ENCODE measurements at regions not wholly inside any gene's neighbourhood (a gene's known extent, or its start where the extent isn't known, plus 50 kb on each side); places are given as distances from the start of the nearest gene placed in this dataset.
A peak's percentile ranks its signal among the peaks of the same experiment; 100 is the strongest.

DNA sequence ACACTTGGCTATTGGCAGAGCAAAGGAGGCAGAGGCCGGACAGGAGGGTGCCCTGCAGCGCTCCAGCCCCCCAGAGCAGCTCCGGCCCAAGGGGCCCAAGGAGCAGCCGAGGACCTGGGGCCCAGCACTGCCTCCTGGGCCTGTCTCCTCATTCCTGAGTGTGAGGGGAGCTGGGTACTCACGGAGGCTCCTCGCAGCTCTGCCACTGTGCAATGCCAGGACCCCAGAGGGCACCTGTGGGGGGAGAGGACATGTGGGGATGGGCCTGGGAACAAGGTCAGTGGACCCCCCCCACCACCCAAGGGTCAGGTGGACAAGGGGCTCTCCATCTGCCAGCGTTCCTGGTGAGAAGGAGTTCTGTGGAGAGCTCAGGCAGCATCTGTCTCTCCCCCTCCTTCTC is 192.6 kb upstream of the PPP1R26 start:
- peaks cover 3 to 28% (median 14%) of the 10 kb centered on the region in 4 donors for H3K4me1 ChIP-seq
- TF ChIP-seq POLR2A (IDR thresholded peaks at IDR 0.05) = no peak
- TF ChIP-seq, protein P1, sequence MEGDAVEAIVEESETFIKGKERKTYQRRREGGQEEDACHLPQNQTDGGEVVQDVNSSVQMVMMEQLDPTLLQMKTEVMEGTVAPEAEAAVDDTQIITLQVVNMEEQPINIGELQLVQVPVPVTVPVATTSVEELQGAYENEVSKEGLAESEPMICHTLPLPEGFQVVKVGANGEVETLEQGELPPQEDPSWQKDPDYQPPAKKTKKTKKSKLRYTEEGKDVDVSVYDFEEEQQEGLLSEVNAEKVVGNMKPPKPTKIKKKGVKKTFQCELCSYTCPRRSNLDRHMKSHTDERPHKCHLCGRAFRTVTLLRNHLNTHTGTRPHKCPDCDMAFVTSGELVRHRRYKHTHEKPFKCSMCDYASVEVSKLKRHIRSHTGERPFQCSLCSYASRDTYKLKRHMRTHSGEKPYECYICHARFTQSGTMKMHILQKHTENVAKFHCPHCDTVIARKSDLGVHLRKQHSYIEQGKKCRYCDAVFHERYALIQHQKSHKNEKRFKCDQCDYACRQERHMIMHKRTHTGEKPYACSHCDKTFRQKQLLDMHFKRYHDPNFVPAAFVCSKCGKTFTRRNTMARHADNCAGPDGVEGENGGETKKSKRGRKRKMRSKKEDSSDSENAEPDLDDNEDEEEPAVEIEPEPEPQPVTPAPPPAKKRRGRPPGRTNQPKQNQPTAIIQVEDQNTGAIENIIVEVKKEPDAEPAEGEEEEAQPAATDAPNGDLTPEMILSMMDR (IDR thresholded peaks at IDR 0.05) = no peak
- TF ChIP-seq POLR2AphosphoS5 (IDR thresholded peaks at IDR 0.05) = no peak
- TF ChIP-seq EP300 (IDR thresholded peaks at IDR 0.05) = no peak
- H3K4me3 ChIP-seq = no peak overlapping the region
- DNase-seq = no peak
- no peaks in the 10 kb centered on the region for H3K9me3 ChIP-seq
- 74 to 89% (median 88%) methylated on average over 4 to 7 of the region's 7 CpGs for WGBS, 5 donors
- no peak overlapping the region for H3K27ac ChIP-seq
- H3K27me3 ChIP-seq = peaks cover 0 to 23% (median 0%) of the 10 kb centered on the region in 3 donors
- intact Hi-C loops (cut with DNase I; ENCODE audit: low total_unique reads) = no loop called here
- no peaks in the 10 kb centered on the region for H3K36me3 ChIP-seq

DNA sequence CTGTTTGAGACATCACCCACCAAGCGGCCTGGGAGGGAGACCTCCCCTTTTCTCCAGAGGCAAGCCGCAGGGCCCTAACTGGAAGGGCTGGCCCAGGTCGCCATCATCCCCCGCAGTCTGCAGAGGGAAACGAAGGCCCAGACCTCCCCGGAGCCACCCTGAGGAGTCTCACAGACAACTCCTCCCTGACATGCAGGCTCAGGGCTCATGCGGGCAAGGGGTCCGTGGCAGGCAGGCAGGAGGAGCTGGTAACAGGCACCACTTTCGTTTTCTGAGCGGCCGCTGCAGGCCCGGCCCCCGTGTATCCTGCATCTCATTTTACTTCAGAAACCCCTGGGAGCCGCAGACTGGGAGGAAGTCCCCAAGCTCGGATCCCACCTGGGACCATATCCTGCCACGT is 192.0 kb upstream of the PPP1R26 start:
- intact Hi-C loops (cut with DNase I; ENCODE audit: low total_unique reads) = no loop called here
- DNase-seq = no peak
- Histone ChIP-seq H3K9me3 (no peaks in the 10 kb centered on the region), H3K27ac (no peak overlapping the region), H3K4me3 (no peak overlapping the region), H3K4me1 (peaks cover 3 to 22% (median 8%) of the 10 kb centered on the region in 4 donors), H3K27me3 (peaks cover 0 to 18% (median 0%) of the 10 kb centered on the region in 3 donors), H3K36me3 (no peaks in the 10 kb centered on the region)
- TF ChIP-seq POLR2A (IDR thresholded peaks at IDR 0.05) (no peak), POLR2AphosphoS5 (IDR thresholded peaks at IDR 0.05) (no peak), EP300 (IDR thresholded peaks at IDR 0.05) (no peak)
- TF ChIP-seq, protein P1 (IDR thresholded peaks at IDR 0.05) = no peak
- 84 to 88% (median 85%) methylated on average over 14 to 16 of the region's 16 CpGs for WGBS, 5 donors

DNA sequence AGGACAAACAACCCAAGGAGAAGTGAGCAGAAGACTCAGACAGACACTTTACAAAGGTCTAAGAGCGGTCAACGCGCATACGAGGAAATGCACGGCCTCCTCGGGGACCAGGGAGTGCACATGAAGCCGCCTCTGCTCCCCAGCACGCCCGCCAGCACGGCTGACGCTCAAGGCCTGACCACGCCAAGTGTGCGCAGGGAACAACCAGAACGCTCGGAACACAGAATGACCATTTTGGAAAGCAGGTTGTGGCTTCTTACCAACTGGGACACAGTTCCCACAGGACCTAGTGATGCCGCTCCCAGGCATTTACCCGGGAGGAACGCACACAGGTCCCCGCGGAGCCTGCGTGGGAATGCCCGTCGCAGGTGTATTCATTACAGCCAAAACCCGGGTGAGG is 191.5 kb upstream of the PPP1R26 start:
- DNase-seq = no peak
- Histone ChIP-seq H3K36me3 (no peaks in the 10 kb centered on the region), H3K27me3 (peaks cover 0 to 14% (median 0%) of the 10 kb centered on the region in 3 donors), H3K4me3 (no peak overlapping the region), H3K9me3 (no peaks in the 10 kb centered on the region), H3K4me1 (peaks cover 3 to 17% (median 5%) of the 10 kb centered on the region in 4 donors), H3K27ac (no peak overlapping the region)
- intact Hi-C loops (cut with DNase I; ENCODE audit: low total_unique reads) = no loop called here
- WGBS, 5 donors = 80 to 96% (median 88%) methylated on average over 23 to 24 of the region's 24 CpGs
- TF ChIP-seq POLR2A (IDR thresholded peaks at IDR 0.05) (no peak), EP300 (IDR thresholded peaks at IDR 0.05) (no peak)

DNA sequence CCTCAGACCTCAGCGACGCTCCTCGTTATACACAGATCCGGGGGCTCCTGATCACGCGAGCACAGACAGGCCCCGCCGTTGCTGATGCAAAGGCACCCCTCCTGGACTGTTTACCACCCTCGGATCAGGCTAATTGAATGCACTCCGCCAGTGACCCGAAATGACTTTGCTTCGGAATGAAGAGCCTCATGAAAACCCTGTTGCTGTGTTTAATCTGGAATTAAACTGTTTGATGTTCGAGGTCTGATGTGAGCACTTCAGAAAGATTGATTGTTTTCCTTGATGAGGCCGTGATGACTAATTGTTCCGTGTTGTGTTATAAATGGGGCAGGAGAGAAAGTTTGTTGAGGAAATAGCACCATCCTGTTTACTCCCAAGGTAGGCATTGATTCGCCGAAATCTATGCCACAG is 190.5 kb upstream of the PPP1R26 start:
- TF ChIP-seq, protein P1 (IDR thresholded peaks at IDR 0.05) = no peak
- TF ChIP-seq POLR2AphosphoS5 (IDR thresholded peaks at IDR 0.05) (no peak), POLR2A (IDR thresholded peaks at IDR 0.05) (no peak), EP300 (IDR thresholded peaks at IDR 0.05) (no peak)
- no peak overlapping the region for H3K27ac ChIP-seq
- no peak for DNase-seq

DNA sequence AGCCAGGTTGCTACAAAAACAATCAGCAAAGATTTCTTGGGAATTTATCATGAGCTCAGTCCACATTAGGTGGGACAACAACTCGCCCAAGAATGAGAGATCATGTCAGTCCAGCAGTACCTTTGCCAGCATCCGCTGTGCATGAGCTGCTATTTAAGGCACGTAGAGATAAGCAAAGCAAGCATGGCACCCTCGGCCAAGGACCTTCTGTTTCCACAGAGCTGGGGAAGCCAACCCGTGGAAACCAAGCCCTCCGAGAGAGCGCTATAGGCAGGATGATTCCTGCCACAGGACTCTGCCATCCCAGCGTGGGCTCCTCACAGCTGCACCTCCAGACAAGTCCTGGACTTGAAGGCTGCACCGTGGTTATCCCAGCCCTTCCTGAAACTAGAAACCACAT is 189.5 kb upstream of the PPP1R26 start:
- Histone ChIP-seq H3K36me3 (no peaks in the 10 kb centered on the region), H3K4me3 (no peak overlapping the region), H3K9me3 (no peaks in the 10 kb centered on the region), H3K4me1 (peaks cover 3 to 6% (median 5%) of the 10 kb centered on the region in 4 donors), H3K27ac (no peak overlapping the region), H3K27me3 (peaks cover 0 to 14% (median 0%) of the 10 kb centered on the region in 3 donors)
- peak in 1 of 2 donors; percentile 79 for DNase-seq
- intact Hi-C loops (cut with DNase I; ENCODE audit: low total_unique reads) = no loop called here
- no peak for TF ChIP-seq POLR2A (IDR thresholded peaks at IDR 0.05)
- TF ChIP-seq, protein P1 (IDR thresholded peaks at IDR 0.05) = no peak
- no peak for TF ChIP-seq EP300 (IDR thresholded peaks at IDR 0.05)
- TF ChIP-seq POLR2AphosphoS5 (IDR thresholded peaks at IDR 0.05) = no peak
- 29 to 53% (median 40%) methylated on average over 9 of the region's 9 CpGs for WGBS, 5 donors

More for the DNA sequence above, 190.5 kb upstream of the PPP1R26 start:
- Histone ChIP-seq H3K4me1 (peaks cover 3 to 7% (median 5%) of the 10 kb centered on the region in 4 donors), H3K9me3 (no peaks in the 10 kb centered on the region), H3K36me3 (no peaks in the 10 kb centered on the region), H3K4me3 (no peak overlapping the region), H3K27me3 (peaks cover 0 to 14% (median 0%) of the 10 kb centered on the region in 3 donors)
- intact Hi-C loops (cut with DNase I; ENCODE audit: low total_unique reads) = no loop called here
- WGBS, 5 donors = 64 to 77% (median 72%) methylated on average over 17 of the region's 17 CpGs

All from stomach (tissue), 8 donors.